Adrenal gland (tissue), 5 donors: ENCODE measurements at regions not wholly inside any gene's neighbourhood (a gene's known extent, or its start where the extent isn't known, plus 50 kb on each side); places are given as distances from the start of the nearest gene placed in this dataset.

ENCODE experiments used
- POLR2A ChIP-seq, 2 donors: fragments of 450-650 bp; IDR thresholded peaks; one replicate each; pipeline ENCODE4 v1.6.1; 2017; ENCODE audit warnings: antibody characterized with exemption in 2 of 2, mild to moderate bottlenecking in 2 of 2, moderate library complexity in 1 of 2
- TF ChIP-seq, protein P1 (sequence below), 6 experiments: fragments of 450-650 bp in 4 of 6; fragments of 200-600 bp in 2 of 6; sonication (generic) in 1 of 6; IDR thresholded peaks; 1 replicate in 5 of 6; 2 replicates in 1 of 6; pipeline versions ENCODE4 v1.5.1 to v1.8.0; 2016 to 2021; ENCODE audit warnings: antibody characterized with exemption in 6 of 6, mild to moderate bottlenecking in 2 of 6, moderate library complexity in 1 of 6
- donor health status: DM: no; HTN: no; CAD: no.

DNA sequence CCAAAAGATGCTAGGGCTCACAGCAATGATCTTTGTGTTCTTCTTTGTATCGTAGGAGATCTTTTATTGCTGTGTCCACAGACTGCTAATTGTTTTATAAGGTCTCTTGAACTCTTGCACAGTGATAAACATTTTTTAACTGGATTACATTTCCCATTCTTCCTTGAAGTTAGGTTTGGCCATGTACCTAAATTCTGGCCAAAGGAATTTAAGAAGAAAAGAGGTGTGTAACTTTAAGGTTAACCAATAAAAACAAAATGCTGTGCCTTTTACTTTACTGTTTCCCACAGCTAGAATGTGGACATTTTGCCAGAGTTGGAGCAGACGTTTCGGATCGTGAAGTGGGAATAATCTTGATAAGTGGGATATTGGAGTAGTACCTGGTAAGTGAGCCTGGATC lies 82.6 kb upstream of the GPC6 start:
- TF ChIP-seq, protein P1, sequence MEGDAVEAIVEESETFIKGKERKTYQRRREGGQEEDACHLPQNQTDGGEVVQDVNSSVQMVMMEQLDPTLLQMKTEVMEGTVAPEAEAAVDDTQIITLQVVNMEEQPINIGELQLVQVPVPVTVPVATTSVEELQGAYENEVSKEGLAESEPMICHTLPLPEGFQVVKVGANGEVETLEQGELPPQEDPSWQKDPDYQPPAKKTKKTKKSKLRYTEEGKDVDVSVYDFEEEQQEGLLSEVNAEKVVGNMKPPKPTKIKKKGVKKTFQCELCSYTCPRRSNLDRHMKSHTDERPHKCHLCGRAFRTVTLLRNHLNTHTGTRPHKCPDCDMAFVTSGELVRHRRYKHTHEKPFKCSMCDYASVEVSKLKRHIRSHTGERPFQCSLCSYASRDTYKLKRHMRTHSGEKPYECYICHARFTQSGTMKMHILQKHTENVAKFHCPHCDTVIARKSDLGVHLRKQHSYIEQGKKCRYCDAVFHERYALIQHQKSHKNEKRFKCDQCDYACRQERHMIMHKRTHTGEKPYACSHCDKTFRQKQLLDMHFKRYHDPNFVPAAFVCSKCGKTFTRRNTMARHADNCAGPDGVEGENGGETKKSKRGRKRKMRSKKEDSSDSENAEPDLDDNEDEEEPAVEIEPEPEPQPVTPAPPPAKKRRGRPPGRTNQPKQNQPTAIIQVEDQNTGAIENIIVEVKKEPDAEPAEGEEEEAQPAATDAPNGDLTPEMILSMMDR (IDR thresholded peaks at IDR 0.05) = no peak
- no peak for TF ChIP-seq POLR2A (IDR thresholded peaks at IDR 0.05)
